ENCODE measurements at regions not wholly inside any gene's neighbourhood (a gene's known extent, or its start where the extent isn't known, plus 50 kb on each side); places are given as distances from the start of the nearest gene placed in this dataset.
"Not testable (repeated sequence)": the region's sequence is repeated elsewhere in the genome, so short reads cannot be mapped to it uniquely, and the experiment has no call there.

GRCh38 chr4:38420254-38420653, 243.7 kb upstream of the KLF3 start:
- TF ChIP-seq SUZ12 (IDR thresholded peaks at IDR 0.05; ENCODE audit: extremely low read depth, insufficient read depth, insufficient read length); ZNF274 (IDR thresholded peaks at IDR 0.05; ENCODE audit: low read depth, low read length): not testable (repeated sequence)
